ENCODE measurements at regions not wholly inside any gene's neighbourhood (a gene's known extent, or its start where the extent isn't known, plus 50 kb on each side); places are given as distances from the start of the nearest gene placed in this dataset.

GRCh38 chr6:71033171-71033570, 76.3 kb upstream of the B3GAT2 start:
- TF ChIP-seq CTCF (IDR thresholded peaks at IDR 0.05) (no peak), POLR2A (IDR thresholded peaks at IDR 0.05) (no peak), EP300 (IDR thresholded peaks at IDR 0.05) (no peak)

All from tibial nerve (tissue), 4 donors.